HepG2 (cell line): ENCODE measurements at regions not wholly inside any gene's neighbourhood (a gene's known extent, or its start where the extent isn't known, plus 50 kb on each side); places are given as distances from the start of the nearest gene placed in this dataset.

Experiments
- ATAC-seq: fragments of 200-7000 bp; cut with Tn5 transposase; 3 replicates; pipeline ENCODE4 v1.9.1; 2020; ENCODE audit warnings: mild to moderate bottlenecking, moderate library complexity
- BruUV-seq: library from RNA; stranded (reverse); fragments of 400-500 nt; replicated peaks from 2 replicates; lab custom pipeline; 2021; lab: Mats Ljungman, UMichigan
- CTCF ChIA-PET: fragments of 300-600 bp; formaldehyde crosslinking; extraction: SDS; loops from one replicate; lab custom pipeline; 2021; ENCODE audit warnings: low total read pairs, inconsistent platforms, low intra/inter-chr PET ratio; lab: Yijun Ruan, JAX
- POLR2A ChIA-PET: fragments of 350-600 bp; sonication (Branson Sonifier 250); formaldehyde crosslinking; loops from one replicate; lab custom pipeline; 2020; ENCODE audit warnings: antibody characterized with exemption, inconsistent platforms; lab: Yijun Ruan, JAX
- DNase-seq: peaks from one replicate; pipeline ENCODE4 v3.0.0-alpha.2; 2015; ENCODE audit warnings: low spot score
- FAIRE-seq: peaks from 3 replicates; lab custom pipeline; 2011; peaks lifted over from hg19 to GRCh38; lab: Jason Lieb, UNC
- H2AFZ ChIP-seq: one replicate; pipeline ENCODE4 v1.6.1; 2011; ENCODE audit warnings: low read length, inconsistent platforms
- H3K27ac ChIP-seq: fragments of 300-600 bp; 3 replicates; pipeline ENCODE4 v1.8.0; 2011; ENCODE audit warnings: mixed run types, mild to moderate bottlenecking, mixed read lengths, low read length, inconsistent platforms; ENCODE audit not compliant: insufficient read depth; ENCODE audit errors: extremely low read length
- H3K27me3 ChIP-seq, 2 experiments: fragments of 200-600 bp in 1 of 2; 2 replicates in 1 of 2; 3 replicates in 1 of 2; pipeline versions ENCODE4 v1.6.0 to v1.8.0; 2011; ENCODE audit warnings: low read length in 2 of 2, mild to moderate bottlenecking in 2 of 2, moderate library complexity in 2 of 2, inconsistent platforms in 1 of 2; ENCODE audit not compliant: insufficient read depth in 2 of 2, control insufficient read depth in 1 of 2
- H3K36me3 ChIP-seq, 2 experiments: fragments of 200-600 bp in 1 of 2; replicated peaks in 1 of 2; 2 replicates in 1 of 2; 3 replicates in 1 of 2; pipeline versions ENCODE4 v1.5.1 to v1.8.0; 2011; ENCODE audit warnings: low read length in 2 of 2, inconsistent platforms in 1 of 2; ENCODE audit not compliant: insufficient read depth in 2 of 2, control insufficient read depth in 1 of 2
- H3K4me1 ChIP-seq: 2 replicates; pipeline ENCODE4 v1.5.1; 2012; ENCODE audit warnings: low read length, inconsistent platforms; ENCODE audit not compliant: insufficient read depth
- H3K4me2 ChIP-seq: 2 replicates; pipeline ENCODE4 v1.6.0; 2011; ENCODE audit warnings: low read depth, low read length, inconsistent platforms
- H3K4me3 ChIP-seq, 3 experiments: fragments of 200-600 bp in 1 of 3; sonication (generic), shearing (Covaris generic) in 1 of 3; replicated peaks in 1 of 3; 2 replicates each; pipeline ENCODE4 v1.5.1; 2011 to 2016; ENCODE audit warnings: low read length in 3 of 3, inconsistent platforms in 2 of 3, low read depth in 2 of 3, mild to moderate bottlenecking in 2 of 3, control low read depth in 1 of 3, mixed read lengths in 1 of 3; ENCODE audit not compliant: insufficient read depth in 1 of 3
- H3K79me2 ChIP-seq: one replicate; pipeline ENCODE4 v1.6.1; 2011; ENCODE audit warnings: low read length, inconsistent platforms; ENCODE audit not compliant: insufficient read depth
- H3K9ac ChIP-seq: 2 replicates; pipeline ENCODE4 v1.6.0; 2011; ENCODE audit warnings: mild to moderate bottlenecking, low read depth, low read length, inconsistent platforms; ENCODE audit not compliant: insufficient read depth
- H3K9me3 ChIP-seq: 2 replicates; pipeline ENCODE4 v1.5.1; 2012; ENCODE audit warnings: mild to moderate bottlenecking, low read length
- H4K20me1 ChIP-seq: 2 replicates; pipeline ENCODE4 v1.6.0; 2011; ENCODE audit warnings: inconsistent platforms, mild to moderate bottlenecking, low read length, moderate library complexity; ENCODE audit not compliant: insufficient read depth
- ELF1 ChIP-seq: sonication (generic); formaldehyde crosslinking; IDR thresholded peaks from 2 replicates; pipeline ENCODE4 v1.4.0; 2020; ENCODE audit warnings: missing genetic modification reagents
- ETS1 ChIP-seq: sonication (generic); formaldehyde crosslinking; IDR thresholded peaks from 2 replicates; pipeline ENCODE4 v1.4.0; 2020; ENCODE audit warnings: missing genetic modification reagents
- HIVEP1 ChIP-seq: sonication (generic); formaldehyde crosslinking; IDR thresholded peaks from 2 replicates; pipeline ENCODE4 v1.4.0; 2020; ENCODE audit warnings: mild to moderate bottlenecking, missing genetic modification reagents
- SCMH1 ChIP-seq: sonication (generic); formaldehyde crosslinking; IDR thresholded peaks from 2 replicates; pipeline ENCODE4 v1.9.0; 2021; ENCODE audit warnings: missing genetic modification reagents, mild to moderate bottlenecking, borderline replicate concordance
- SP5 ChIP-seq: IDR thresholded peaks from 2 replicates; pipeline ENCODE4 v1.6.1; 2016; ENCODE audit warnings: low read depth, borderline replicate concordance
- YEATS2 ChIP-seq: sonication (generic); formaldehyde crosslinking; IDR thresholded peaks from 2 replicates; pipeline ENCODE4 v1.4.0; 2020; ENCODE audit warnings: missing genetic modification reagents, borderline replicate concordance
- ZBTB49 ChIP-seq: sonication (generic); formaldehyde crosslinking; IDR thresholded peaks from 2 replicates; pipeline ENCODE4 v1.4.0; 2020; ENCODE audit warnings: missing genetic modification reagents, borderline replicate concordance
- ZNF160 ChIP-seq: sonication (generic); formaldehyde crosslinking; IDR thresholded peaks from 2 replicates; pipeline ENCODE4 v1.8.0; 2022; ENCODE audit warnings: mild to moderate bottlenecking, inconsistent platforms, missing genetic modification reagents
- ZNF234 ChIP-seq: sonication (generic); formaldehyde crosslinking; conservative IDR thresholded peaks from 2 replicates; pipeline ENCODE4 v1.5.1; 2020; ENCODE audit warnings: mild to moderate bottlenecking, missing genetic modification reagents
- ZNF468 ChIP-seq: sonication (generic); formaldehyde crosslinking; IDR thresholded peaks from 2 replicates; pipeline ENCODE4 v1.8.0; 2022; ENCODE audit warnings: mild to moderate bottlenecking, moderate library complexity, missing genetic modification reagents
- ZNF607 ChIP-seq: sonication (generic); formaldehyde crosslinking; IDR thresholded peaks from 2 replicates; pipeline ENCODE4 v1.5.1; 2020; ENCODE audit warnings: missing genetic modification reagents, mild to moderate bottlenecking, borderline replicate concordance
- ZNF691 ChIP-seq: sonication (generic); formaldehyde crosslinking; IDR thresholded peaks from 2 replicates; pipeline ENCODE4 v1.4.0; 2020; ENCODE audit warnings: missing genetic modification reagents, low read depth, mild to moderate bottlenecking, borderline replicate concordance
- ZNF713 ChIP-seq: sonication (generic); formaldehyde crosslinking; IDR thresholded peaks from 2 replicates; pipeline ENCODE4 v1.4.0; 2020; ENCODE audit warnings: mild to moderate bottlenecking, missing genetic modification reagents
- WGBS: methylation state at CpG from one replicate; pipeline ENCODE4 v1.1.6; 2017; ENCODE audit warnings: low lambda C conversion rate; 5-methylcytosine and 5-hydroxymethylcytosine counted together
- in situ Hi-C: cut with HindIII; loops from 2 replicates; pipeline ENCODE4 v1.10.0; 2017; ENCODE audit warnings: low pct_unique_long_range_greater_than_20kb; ENCODE audit not compliant: extremely low pct_ligation_motif_present
- intact Hi-C: fragments of 100-400 bp; cut with micrococcal nuclease; formaldehyde crosslinking; loops from one replicate; pipeline ENCODE4 v1.10.0; 2022; ENCODE audit not compliant: unreplicated experiment
- TF ChIP-seq, protein P1 (sequence below): IDR thresholded peaks from 2 replicates; pipeline ENCODE4 v1.6.1; 2016
- TF ChIP-seq, protein P2 (sequence below), 2 experiments: sonication (generic) in 1 of 2; formaldehyde crosslinking in 1 of 2; IDR thresholded peaks; 2 replicates each; pipeline versions ENCODE4 v1.5.1 to v1.6.1; 2011 to 2020; ENCODE audit warnings: borderline replicate concordance in 1 of 2, low read depth in 1 of 2, low read length in 1 of 2, mild to moderate bottlenecking in 1 of 2, missing genetic modification reagents in 1 of 2, moderate library complexity in 1 of 2
- TF ChIP-seq, protein P3 (sequence below): sonication (generic); formaldehyde crosslinking; IDR thresholded peaks from 2 replicates; pipeline ENCODE4 v1.8.1; 2023; ENCODE audit warnings: missing genetic modification reagents, mild to moderate bottlenecking, borderline replicate concordance
- TF ChIP-seq, protein P4 (sequence below): IDR thresholded peaks from 2 replicates; pipeline ENCODE4 v1.6.1; 2016; ENCODE audit warnings: control low read depth

DNA sequence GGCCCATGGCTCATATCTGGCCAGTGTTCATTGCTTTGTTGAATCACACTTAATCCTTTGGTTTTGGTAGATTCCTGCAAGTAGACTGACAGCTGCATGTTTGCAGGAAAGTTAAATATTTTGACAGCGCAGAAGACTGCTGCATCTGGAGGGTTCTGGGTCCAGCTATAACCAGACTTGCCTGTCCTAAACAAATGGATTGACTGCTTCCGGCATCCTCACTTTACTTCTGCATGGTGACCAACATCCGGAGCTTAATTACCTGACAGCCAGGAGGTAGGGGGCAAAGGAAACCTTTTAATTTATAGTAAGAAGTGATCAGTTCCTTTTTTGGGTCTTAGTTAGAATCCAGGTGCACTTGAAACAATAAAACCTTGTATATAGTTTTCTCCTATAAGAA is 263.3 kb downstream of the SNX10 start:
- no peak overlapping the region for H3K4me2 ChIP-seq
- H3K9me3 ChIP-seq = no peaks in the 10 kb centered on the region
- H3K4me1 ChIP-seq = no peaks in the 10 kb centered on the region
- ChIA-PET POLR2A (no interaction called here), CTCF (no interaction called here)
- no peak overlapping the region for H3K9ac ChIP-seq
- H3K27me3 ChIP-seq = peaks cover 0 to 31% of the 10 kb centered on the region in 2 experiments; a peak in 4 of 5 replicates
- H3K36me3 ChIP-seq = no peaks in the 10 kb centered on the region
- in situ Hi-C loops (no loop called here), intact Hi-C loops (no loop called here)
- no peaks in the 10 kb centered on the region for H3K79me2 ChIP-seq
- no TSS peak for BruUV-seq
- H3K27ac ChIP-seq = no peak overlapping the region
- H3K4me3 ChIP-seq = no peak overlapping the region
- FAIRE-seq (no peak), ATAC-seq (no peak), DNase-seq (no peak)
- WGBS = 38% methylated on average over 3 of the region's 3 CpGs
- H4K20me1 ChIP-seq = no peaks in the 10 kb centered on the region
- no peak overlapping the region for H2AFZ ChIP-seq
- TF ChIP-seq YEATS2 (no peak), ELF1 (no peak), ZNF468 (no peak), ZNF691 (CRISPR knock-in tag) (no peak), SCMH1 (no peak), ZNF607 (CRISPR knock-in tag) (no peak), ZNF713 (no peak), ZNF160 (no peak), ZBTB49 (no peak), SP5 (CRISPR knock-in tag) (no peak), ETS1 (no peak), HIVEP1 (no peak), ZNF234 (CRISPR knock-in tag) (no peak)
- TF ChIP-seq, protein P1, sequence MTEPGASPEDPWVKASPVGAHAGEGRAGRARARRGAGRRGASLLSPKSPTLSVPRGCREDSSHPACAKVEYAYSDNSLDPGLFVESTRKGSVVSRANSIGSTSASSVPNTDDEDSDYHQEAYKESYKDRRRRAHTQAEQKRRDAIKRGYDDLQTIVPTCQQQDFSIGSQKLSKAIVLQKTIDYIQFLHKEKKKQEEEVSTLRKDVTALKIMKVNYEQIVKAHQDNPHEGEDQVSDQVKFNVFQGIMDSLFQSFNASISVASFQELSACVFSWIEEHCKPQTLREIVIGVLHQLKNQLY (CRISPR knock-in tag) = no peak
- TF ChIP-seq, protein P2, sequence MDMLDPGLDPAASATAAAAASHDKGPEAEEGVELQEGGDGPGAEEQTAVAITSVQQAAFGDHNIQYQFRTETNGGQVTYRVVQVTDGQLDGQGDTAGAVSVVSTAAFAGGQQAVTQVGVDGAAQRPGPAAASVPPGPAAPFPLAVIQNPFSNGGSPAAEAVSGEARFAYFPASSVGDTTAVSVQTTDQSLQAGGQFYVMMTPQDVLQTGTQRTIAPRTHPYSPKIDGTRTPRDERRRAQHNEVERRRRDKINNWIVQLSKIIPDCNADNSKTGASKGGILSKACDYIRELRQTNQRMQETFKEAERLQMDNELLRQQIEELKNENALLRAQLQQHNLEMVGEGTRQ (IDR thresholded peaks at IDR 0.05; ENCODE audit: low read depth, low read length) = no peak
- TF ChIP-seq, protein P2 (CRISPR knock-in tag; IDR thresholded peaks at IDR 0.05; ENCODE audit: borderline replicate concordance) = no peak
- TF ChIP-seq, protein P3, sequence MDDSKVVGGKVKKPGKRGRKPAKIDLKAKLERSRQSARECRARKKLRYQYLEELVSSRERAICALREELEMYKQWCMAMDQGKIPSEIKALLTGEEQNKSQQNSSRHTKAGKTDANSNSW (CRISPR knock-in tag) = no peak
- TF ChIP-seq, protein P4, sequence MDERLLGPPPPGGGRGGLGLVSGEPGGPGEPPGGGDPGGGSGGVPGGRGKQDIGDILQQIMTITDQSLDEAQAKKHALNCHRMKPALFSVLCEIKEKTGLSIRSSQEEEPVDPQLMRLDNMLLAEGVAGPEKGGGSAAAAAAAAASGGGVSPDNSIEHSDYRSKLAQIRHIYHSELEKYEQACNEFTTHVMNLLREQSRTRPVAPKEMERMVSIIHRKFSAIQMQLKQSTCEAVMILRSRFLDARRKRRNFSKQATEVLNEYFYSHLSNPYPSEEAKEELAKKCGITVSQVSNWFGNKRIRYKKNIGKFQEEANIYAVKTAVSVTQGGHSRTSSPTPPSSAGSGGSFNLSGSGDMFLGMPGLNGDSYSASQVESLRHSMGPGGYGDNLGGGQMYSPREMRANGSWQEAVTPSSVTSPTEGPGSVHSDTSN = no peak
